Right renal cortex interstitium (tissue), 3 donors: ENCODE measurements at regions not wholly inside any gene's neighbourhood (a gene's known extent, or its start where the extent isn't known, plus 50 kb on each side); places are given as distances from the start of the nearest gene placed in this dataset.
"Not testable (repeated sequence)": the region's sequence is repeated elsewhere in the genome, so short reads cannot be mapped to it uniquely, and the experiment has no call there.

Experiments used
- DNase-seq, 3 donors: peaks; one replicate each; pipeline ENCODE4 v3.0.0-alpha.2; 2013; ENCODE audit warnings: low read depth in 3 of 3, low spot score in 2 of 3

DNA sequence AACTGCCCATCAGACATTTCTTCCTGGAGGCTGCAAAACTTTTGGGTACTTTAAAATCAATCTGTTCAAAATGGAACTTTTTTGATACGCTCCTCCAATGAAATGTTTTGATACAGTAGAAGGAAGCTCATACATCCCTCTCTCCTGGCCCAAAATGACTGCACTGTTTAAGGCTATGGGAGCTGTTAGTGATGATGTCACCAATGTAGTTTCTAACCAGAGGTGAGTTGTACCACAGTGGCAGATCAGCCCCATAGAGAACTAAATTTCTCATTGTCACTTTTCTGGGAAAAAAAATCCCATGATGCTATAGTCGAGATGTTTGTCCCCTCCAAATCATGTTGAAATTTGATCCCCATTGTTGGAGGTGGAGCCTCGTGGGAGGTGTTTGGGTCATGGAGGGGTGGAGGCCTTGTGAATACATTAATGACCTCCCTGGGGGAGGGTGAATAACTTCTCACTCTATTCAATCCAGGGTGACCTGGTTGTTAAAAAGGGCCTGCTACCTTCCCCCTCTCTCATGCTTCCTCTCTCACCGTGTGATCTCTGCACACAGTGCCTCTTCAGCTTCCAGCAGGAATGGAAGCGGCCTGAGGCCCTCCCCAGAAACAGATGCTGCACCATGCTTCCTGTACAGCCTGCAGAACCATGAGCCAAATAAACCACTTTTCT, 117.4 kb upstream of the NPAS2 start:
- DNase-seq, result no peak

DNA sequence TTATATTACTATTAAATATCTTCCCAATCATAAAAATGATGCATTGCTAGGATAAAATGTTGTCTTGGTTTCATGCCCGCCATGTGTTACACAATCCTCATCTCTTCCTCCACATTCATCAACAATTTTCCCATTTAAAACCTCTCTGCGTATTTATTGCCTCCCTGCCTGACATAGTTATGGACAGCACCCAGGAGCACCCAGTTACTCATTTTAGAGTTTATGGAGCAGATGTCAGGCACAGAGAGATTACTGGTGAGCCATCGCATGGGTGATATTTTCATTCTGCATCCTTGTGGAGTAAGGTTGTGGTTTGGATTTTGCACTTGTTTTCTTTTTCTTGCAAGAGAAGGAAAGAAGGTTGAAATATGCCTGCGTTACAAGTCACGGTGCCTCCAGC, 116.7 kb upstream of the NPAS2 start:
- DNase-seq, result no peak

DNA sequence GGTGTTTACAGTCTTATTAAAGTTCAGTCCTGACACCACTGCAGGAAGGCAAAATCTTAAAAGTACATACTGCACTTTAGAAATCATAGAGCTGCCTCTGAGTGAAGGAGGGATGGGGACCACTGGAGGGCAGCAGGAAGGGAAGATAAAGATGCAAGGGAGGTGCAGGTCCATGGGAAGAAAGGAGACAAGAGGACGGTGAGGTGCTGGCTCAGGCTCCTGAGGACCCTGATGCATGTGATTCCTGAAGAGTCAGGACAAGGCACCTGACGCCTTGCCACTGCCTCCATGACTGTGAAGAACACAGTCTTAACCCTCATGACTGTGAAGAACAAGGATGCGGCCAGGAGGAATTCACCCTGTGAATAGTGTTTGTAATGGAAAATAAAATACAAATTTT, 116.2 kb upstream of the NPAS2 start:
- no peak for DNase-seq

DNA sequence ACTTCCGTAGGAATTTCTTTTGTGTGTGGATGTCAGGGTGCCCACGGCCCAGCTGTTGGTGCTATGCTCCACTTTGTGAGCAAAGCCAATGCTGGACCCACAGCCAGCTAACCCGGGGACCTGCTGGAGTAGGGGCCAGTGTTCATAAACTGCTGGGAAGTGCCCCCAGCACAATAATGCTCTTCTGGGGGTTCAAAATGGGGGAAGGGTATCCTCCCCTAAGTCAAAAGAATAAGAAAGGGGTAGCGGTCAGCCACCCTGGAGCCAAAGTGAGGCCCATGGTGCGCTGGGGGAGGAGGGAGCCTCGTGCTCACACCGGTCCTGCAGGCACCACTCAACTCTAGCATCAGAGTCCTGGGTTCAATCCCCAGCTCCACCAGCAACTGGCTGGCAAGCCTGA, 115.8 kb upstream of the NPAS2 start:
- DNase-seq, result no peak

DNA sequence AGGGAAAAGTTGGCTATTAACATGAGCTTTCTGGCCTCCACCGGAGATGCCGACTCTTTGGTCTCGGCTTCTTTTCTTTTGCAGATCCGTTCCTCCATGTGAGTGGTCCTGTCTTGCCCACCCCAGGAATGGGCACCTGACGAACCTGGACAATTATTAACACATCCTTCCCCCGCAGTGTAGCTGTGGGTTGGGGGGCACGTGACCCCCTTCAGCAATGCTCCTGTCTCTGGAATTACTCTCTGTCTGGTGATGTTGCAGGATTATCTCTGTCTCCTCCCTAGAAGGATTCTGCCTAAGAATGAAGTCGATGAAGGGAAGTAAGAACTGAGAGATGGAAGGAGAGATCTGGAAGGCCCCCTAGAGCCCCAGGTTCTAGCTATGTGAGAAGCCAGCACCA, 115.2 kb upstream of the NPAS2 start:
- DNase-seq, result no peak

DNA sequence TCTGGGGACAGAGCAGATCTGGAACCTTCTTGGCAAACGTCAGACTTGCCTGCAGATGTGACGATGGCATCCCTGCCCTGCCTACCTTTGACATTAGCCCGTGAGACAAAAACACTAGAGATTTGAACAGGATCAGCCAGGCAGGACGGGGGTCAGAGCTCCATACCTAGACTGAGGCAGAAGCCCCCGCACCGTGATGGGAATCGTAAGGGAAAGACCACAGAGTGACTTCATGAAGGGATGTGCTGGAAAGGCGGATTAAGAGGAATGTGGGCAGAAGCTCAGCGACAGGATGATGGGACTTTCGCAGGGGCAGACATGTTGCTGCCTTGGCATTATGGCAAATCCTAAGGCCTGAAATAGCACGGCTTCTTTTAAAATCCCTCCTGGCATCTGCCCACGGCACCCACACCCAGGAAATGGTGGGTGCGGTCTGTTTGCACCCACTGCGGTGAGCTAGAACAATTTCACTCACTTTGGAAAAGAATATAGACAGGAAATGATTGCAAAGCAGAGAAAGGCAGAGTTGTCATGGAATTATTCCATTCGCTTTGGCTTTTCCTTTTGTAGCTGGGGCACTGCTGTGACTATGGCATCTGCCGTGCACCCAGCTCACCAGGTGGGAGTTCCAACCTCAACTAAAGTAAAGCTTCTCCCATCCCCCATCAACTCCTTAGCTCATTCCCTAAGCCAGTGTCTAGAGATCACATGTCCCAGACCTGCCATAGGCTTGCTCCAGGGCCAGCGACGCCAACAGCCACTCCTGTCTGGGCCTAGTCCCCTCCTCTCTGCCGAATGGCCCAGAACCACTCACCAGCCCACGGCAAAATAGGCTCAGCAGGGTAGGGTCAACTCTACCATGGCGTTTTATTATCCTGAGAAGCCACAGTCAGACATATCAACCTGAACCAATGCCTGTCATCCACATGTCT, 112.7 kb upstream of the NPAS2 start:
- no peak for DNase-seq

DNA sequence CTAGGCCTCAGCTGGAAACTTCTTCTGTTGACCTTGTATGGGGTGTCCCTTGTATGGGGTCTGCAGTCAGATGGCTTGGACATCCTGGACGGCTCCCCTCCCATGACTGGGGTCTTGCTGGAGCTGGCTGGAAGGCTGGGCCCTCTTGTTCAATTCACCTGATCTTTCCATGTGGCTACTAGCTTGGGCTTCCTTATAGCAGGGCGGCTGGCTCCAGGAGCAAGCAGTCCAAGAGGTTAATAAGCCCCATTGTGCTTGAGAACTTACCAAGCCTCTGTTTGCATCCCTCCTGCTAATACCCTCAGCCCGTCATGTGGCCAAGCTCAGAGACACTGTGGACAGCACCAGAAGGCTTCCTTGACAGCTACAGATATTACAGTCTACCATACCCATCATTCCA, 111.6 kb upstream of the NPAS2 start:
- no peak for DNase-seq

DNA sequence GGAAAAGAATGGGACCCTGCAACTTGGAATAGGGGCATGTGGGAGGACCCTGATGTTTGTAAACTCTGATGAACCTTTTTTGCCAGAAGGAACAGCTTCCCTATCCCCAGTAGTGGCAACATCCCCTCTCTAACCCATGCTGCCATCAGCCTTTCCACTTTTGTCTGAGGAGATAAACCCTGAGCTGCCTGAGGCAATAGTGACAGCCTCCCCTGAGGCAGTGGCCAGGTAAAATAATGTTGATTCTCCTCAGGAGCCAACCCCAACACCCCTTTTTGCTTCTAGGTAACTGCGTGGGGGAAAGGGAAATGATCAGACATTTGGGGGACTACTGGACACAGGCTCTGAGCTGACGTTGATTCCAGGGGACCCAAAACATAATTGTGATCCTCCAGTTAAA, 106.8 kb upstream of the NPAS2 start:
- DNase-seq, result no peak

DNA sequence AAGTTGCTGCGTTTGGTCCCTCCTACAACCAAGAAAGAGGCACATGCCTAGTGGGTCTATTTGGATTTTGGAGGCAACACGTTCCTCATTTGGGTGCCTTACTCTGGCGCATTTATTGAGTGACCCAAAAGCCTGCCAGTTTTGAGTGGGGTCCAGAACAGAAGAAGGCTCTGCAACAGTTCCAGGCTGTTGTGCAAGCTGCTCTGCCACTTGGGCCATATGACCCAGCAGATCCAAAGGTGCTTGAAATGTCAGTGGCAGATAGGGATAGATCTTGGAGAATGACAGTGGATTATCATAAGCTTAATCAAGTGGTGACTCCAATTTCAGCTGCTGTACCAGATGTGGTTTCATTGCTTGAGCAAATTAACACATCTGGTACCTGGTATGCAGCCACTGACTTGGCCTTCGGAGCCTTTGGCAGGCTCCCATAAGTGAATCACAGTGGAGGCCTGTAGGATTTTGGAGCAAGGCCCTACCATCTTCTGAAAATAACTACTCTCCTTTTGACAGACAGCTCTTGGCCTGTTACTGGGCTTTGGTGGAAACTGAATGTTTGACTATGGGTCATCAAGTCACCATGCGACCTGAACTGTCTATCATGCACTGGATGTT, 105.4 kb upstream of the NPAS2 start:
- DNase-seq, result not testable (repeated sequence)

DNA sequence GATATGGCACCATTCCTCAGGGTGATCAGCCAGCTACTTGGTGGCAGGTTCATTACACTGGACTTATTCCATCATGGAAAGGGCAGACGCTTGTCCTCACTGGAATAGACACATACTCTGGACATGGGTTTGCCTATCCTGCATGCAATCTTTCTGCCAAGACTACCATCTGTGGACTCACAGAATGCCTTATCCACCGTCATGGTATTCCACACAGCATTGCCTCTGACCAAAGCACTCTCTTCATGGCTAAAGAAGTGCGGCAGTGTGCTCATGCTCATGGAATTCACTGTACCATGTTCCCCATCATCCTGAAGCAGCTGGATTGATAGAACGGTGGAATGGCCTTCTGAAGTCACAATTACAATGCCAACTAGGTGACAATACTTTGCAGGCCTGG, 104.1 kb upstream of the NPAS2 start:
- not testable (repeated sequence) for DNase-seq

DNA sequence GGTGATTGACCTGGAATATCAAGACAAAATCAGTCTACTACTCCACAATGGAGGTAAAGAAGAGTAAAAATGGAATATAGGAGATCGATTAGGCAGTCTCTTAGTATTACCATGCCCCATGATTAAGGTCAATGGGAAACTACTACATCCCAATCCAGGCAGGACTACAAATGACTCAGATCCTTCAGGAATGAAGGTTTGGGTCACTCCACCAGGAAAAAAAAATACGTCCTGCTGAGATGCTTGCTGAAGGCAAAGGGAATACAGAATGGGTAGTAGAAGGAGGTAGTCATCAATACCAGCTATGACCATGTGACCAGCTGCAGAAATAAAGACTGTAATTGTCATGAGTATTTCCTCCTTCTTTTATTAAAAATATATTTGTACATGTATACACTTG, 103.4 kb upstream of the NPAS2 start:
- DNase-seq, result no peak

DNA sequence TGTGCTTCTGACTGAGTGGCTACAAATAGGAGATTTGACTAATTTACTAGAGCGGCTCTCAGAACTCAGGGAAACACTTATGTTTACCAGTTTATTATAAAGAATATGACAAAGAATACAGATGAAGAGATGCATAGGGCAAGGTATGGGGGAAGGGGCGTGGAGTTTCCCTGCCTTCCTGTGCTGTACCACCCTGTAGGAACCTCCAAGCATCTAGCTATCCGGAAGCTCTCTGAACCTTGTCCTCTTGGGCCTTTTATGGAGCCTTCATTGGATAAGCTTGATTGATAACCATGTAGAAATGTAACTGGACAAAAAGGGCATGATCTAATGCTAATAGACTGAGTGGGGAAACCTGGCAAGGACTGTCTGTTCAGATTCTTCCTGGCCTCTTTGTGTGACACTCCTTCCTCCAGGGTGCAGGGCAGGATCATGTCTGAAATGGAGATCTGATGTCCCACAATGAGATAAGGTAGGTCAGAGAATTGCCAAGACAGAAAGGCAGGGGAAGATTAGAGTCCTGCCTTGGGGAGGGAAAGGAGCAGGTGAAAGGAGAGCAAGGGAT, 101.8 kb upstream of the NPAS2 start:
- no peak for DNase-seq

DNA sequence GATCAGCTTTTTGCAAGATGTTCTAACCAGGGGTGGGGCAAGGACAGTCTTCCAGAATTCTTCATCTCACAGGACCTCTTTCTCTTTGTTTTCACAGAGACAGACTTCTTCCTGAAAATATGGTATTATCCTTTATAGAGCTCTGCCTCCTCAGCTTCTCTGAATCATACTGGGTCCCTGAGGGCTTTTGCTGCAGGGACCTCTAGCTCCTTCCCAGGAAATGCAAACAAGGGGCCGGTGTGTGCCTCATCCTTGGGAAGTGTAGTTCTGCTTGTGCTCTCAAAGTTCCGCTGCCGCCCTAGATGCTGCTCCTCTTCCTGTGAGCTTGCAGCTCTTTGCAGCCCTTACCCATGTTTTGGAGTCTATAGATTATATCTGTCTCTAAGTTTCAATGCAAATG, 99.5 kb upstream of the NPAS2 start:
- DNase-seq, result no peak

DNA sequence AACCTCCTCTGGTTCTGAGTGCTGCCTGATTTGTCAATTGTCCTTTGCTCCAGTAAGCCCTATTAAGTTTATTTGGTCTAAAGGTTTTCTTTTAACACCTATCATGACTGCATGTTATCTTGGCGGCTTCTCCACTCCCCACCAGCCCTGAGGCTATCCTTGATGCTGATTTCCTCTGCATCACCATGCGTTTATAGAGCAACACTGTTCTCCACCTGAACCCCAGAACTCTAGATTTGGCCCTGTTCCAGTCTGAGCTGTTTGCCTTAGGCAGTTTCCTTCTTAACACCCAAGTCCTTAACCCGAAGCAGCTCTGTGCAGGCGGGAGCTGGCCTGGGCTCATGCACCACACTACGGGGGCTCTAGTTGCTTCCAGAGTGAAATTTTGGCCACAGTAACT, 98.2 kb upstream of the NPAS2 start:
- DNase-seq, result no peak

DNA sequence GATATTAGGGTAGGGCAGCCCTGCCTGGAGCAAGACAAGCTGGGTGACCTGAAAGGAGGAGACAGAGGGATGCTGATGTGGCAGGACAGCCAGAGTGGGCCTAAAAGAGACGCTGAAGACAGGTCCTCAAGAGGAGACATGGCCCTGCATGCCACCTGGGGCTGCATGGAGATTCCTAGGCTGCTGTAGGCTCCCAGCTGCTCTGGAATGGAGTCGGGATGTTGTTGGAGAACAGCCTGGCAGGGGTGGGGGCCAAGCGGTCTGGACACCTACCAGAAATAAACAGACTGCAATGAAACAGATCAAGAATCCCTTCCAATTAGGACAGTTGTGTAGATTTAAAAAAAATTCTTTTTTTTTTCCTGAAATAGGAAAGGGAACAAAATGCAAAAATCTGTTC, 97.8 kb upstream of the NPAS2 start:
- no peak for DNase-seq

DNA sequence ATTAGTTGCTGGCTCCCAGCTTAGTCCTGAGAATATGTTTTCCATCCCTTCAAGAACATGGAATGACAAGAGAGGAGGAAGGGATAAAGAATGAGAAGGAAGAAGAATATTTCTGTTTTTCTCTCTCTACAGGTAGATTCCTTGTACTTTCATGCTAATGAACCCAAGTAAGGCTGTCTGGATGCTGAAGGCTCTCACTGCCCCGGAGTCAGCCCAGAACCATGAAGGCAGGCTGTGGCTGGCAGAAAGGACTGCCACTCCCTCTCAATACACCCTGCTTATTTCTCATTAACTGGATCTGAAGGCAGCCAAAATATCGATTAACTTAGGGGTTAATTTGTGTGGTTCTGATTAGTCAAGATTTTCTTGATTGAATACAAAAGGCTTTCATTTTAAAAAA, 93.1 kb upstream of the NPAS2 start:
- no peak for DNase-seq

DNA sequence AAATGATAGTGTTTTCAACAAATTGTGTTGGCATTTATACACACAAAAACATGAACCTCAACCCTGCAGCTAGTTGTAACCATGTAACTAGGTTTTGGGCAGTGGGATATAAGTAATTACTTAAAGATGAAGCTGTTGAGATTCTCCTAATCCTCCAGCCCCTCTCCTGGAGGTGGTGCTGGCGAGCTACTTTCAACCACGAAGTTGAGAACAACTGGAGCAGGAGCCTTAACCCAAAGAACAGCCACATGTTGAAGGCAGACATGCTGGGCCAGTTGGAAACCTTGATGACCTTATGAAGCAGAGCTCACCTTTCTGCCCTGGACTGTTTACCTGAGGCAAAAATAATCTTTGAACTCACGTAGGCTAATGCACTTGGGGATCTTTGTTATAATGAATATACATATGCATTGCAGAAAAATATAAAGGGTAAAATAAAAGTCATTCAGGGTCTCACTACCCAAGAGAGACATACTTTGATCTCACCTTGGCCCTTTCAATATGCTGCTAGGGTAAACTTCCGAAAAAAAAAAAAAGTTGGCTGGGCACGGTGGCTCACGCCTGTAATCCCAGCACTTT, 89.6 kb upstream of the NPAS2 start:
- no peak for DNase-seq

DNA sequence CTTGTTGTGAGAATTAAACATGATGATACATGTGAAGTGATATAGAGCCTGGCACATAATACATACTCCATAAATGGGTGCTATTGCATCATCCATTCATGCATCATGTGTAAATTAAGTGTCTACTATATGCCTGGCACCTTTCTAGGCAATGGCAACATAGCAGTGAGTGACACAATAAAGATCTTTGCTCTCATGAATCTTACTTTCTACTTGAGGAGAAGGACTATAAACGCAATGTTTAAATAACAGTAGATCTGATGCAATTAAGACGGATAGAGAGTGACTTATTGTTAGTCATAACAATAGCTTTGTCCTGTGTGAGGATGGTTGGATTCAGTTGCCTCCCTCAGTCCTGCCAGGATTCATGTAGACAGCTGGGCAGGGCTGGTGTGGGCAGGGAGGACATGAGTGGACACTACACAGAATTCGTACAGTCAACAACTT, 88.4 kb upstream of the NPAS2 start:
- no peak for DNase-seq

DNA sequence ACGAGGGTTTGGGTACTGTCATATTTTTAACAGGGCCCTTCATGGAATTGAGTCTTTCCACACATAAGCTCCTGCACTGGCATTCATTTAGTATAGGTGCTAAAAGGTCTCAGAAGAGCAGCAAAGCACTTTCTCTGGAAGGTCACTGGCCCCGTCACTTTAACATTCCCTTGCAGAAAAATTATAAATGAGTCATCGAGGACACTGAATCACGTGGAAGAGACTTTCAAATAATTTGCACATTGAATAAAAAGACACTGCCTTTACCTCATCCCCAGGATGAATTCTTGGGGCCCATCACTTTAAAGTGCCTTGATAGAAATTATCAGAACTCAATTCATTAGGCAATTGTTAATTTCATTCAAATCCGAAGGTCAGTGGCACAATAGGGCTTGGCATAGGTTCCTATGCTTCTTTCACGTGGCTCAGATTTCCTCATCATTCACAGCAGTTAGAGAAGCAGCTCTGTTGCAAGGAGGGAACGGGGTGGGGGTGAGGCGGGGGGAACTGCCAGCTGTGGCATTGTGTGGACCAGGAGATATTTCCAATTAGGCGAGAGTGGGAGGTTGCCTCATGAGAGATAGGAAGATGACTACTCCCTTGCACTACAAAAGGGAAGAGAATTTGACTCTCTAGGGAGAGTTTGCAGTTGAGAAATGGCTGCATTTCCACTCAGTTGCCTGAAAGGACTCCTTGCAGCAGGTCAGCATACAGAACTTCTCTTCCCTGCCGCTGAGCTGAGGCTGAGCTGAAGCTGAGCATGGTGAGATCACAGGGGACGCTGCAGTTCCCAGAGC, 86.3 kb upstream of the NPAS2 start:
- no peak for DNase-seq
